ENCODE measurements at regions not wholly inside any gene's neighbourhood (a gene's known extent, or its start where the extent isn't known, plus 50 kb on each side); places are given as distances from the start of the nearest gene placed in this dataset.

- DNase-seq (ENCODE audit: low spot score), result no peak
These were observed 350.9 kb downstream of the LTN1 start for GRCh38 chr21:28641731-28642130.

DNA sequence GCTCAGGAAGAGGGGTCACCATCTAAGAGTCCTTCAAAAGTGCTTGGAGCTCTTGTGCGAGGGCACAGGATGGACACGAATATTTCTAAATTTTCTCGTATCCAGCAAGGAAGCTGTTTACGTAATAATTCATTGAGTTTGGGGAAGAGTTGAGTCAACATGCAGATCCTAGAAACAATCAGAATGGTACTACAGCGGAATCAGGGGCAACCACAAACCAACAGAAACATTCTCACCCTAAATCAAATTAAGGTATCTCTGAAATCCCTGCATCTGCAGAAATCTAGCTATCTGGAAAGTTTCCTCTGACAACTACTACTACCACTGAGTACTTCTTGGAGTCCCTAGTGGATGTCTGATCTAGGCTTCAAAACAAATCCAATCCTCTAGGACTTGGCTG is 352.4 kb downstream of the LTN1 start:
- DNase-seq (ENCODE audit: low spot score), result no peak

GRCh38 chr21:28639737-28640136 is 352.9 kb downstream of the LTN1 start:
- DNase-seq (ENCODE audit: low spot score), result no peak

- peak; percentile 92 for DNase-seq (ENCODE audit: low spot score)
These were observed 355.7 kb downstream of the LTN1 start for GRCh38 chr21:28636752-28637691.

- no peak for DNase-seq (ENCODE audit: low spot score)
These were observed 357.1 kb downstream of the LTN1 start for GRCh38 chr21:28635541-28635940.

DNA sequence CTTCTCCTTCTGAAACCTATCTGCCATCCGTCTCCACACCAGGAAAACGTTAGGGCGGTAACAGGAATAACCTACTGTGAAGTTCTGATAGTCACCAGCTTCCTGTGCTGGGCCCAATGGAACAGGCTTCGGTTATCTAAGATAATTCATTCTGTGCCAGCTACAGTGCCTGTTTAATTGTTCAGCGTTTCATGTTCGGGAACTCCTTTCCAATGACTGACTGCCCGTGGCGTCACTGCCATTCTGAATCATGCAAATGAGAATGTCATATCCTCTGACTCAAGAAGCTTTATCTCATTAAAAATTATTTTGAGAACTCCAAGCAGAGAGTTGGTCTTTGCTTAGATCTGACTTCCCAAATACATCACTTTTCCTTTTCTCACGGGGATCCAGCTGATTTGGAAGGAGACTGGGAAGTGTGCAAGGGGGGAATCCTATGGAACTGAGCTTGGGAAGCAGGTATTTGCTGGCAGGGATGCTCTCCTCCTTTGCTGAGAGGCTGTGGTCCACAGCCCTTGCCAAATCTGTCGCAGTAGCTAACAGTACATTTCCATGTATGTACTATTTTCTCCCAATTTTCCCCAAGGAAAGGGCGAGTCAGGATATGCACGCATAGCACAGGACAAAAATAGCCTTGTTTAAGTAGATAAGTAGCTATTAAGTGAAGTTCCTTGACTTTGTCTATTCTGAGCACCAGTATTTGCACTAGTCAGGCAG is 358.7 kb downstream of the LTN1 start:
- DNase-seq (ENCODE audit: low spot score), result peak; percentile 78

DNA sequence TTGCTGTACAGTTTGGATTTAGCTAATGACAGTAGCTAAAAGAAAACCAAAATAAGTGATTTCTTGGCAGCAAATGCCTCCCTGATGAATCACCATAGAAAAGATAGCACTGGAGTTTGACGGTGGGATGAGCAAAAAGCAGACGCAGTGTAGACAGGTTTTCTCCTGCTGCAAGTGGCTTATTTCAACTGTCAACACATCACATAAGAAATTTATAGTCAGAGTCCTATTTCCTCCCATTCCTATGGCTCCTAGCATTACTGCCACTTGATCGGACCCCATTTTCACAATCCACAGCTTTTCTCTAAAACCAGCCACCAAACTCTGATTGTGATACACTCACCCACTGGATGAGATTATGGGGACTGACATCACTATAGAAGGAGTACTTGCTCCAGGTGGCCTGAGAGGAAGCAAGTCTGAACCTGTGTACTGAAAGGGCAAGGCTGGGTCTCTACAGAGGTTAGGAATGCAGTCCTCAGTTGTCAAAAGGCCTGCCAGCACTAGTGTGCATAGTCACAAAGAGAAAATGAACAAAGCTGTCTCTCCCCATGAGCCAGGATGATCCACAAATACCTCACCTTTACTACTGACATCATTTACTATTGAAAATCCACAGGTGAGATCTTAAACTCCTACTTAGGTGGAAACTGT is 359.8 kb downstream of the LTN1 start:
- no peak for DNase-seq (ENCODE audit: low spot score)

DNA sequence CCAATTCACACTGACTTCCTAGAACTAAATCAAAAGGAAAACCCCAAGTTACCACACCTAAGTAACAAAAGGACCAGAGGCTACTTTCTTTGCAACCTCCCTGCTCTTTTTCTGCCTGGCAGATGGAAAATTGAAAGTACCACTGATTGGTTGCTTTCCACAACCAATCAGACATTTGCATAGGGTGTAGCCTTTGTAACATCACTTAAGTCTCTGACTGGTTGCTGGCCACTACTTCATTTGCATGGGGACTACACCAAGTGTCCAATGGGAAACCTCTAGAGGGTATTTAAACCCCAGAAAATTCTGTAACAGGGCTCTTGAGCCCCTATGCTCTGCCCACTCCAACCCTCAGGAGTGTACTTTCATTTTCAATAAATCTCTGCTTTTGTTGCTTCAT is 365.0 kb downstream of the LTN1 start:
- no peak for DNase-seq (ENCODE audit: low spot score)

GRCh38 chr21:28627261-28627660 is 365.4 kb downstream of the LTN1 start:
- no peak for DNase-seq (ENCODE audit: low spot score)

GRCh38 chr21:28624626-28625025 is 368.1 kb downstream of the LTN1 start:
- DNase-seq (ENCODE audit: low spot score), result no peak

- DNase-seq (ENCODE audit: low spot score), result no peak
These were observed 375.4 kb downstream of the LTN1 start for GRCh38 chr21:28617300-28617699.

DNA sequence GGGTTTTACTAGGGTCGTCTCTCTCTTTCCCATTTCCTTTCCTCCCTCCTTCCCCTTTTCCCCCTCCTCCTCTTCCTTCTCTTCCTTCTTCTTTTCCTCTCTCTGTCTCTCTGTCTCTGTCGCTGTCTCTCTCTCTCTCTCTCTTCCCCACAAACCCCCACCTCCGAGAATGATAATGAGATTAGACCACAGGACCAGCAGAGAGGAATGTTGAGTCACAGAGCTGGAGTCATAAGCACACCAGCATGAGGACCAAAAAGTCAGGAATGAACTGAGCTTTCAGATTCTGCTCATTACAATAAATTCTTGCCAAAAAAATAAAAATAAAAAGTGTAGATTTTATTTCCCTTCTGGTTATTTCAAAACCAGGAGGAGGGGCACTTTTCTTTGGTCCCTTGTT is 377.4 kb downstream of the LTN1 start:
- DNase-seq (ENCODE audit: low spot score), result no peak

- DNase-seq (ENCODE audit: low spot score), result no peak
These were observed 377.9 kb downstream of the LTN1 start for GRCh38 chr21:28614791-28615190.

- no peak for DNase-seq (ENCODE audit: low spot score)
These were observed 384.0 kb downstream of the LTN1 start for GRCh38 chr21:28608646-28609045.

GRCh38 chr21:28607545-28607944 is 385.1 kb downstream of the LTN1 start:
- no peak for DNase-seq (ENCODE audit: low spot score)

DNA sequence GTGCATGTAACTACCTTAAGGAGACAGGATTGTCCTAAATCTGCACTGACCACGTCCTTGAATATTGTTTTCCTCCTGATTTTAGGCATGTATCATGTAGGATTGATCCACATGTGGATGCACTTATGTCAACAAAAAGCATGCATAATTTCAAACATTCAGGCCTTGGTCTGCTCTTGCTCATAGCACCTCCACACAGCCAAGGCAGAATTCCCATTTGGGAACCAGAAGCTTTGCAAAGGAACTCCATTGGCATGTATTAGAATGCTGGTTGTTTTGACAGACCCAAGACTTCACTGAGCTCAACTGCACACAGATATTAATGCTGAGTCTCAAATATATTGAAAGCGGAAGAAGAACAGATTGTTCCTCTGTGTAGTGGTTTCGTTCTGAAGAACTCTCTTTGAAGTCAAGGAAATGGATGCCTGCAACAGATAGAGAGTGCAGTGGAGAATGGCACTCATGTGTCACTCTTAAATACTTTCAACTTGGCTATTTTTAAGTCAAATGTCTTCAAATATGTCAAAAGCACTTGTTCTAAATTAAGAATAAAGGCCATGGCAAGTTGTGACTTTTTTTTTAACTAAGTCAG is 387.6 kb downstream of the LTN1 start:
- DNase-seq (ENCODE audit: low spot score), result no peak

- no peak for DNase-seq (ENCODE audit: low spot score)
These were observed 390.1 kb downstream of the LTN1 start for GRCh38 chr21:28602546-28602945.

DNA sequence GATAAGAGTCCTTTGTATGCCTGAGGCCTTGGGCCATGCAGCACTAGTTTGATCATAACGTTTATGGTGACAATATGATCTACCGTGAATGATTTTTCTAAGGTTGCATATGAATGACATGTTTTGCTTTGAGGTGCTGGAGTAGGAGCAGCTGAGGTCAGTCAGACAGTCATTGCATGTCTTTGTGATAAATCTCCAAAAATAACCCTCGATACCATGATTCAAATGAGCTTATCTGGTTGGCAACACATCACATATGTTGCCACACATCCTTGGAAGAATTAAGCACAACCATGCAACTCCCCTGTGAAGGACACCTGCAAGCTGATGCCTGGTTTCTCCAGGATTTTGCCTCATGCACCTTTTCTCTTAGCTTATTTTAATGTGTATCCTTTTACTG is 394.5 kb downstream of the LTN1 start:
- no peak for DNase-seq (ENCODE audit: low spot score)

GRCh38 chr21:28592205-28592865 is 400.3 kb downstream of the LTN1 start:
- DNase-seq (ENCODE audit: low spot score), result no peak

DNA sequence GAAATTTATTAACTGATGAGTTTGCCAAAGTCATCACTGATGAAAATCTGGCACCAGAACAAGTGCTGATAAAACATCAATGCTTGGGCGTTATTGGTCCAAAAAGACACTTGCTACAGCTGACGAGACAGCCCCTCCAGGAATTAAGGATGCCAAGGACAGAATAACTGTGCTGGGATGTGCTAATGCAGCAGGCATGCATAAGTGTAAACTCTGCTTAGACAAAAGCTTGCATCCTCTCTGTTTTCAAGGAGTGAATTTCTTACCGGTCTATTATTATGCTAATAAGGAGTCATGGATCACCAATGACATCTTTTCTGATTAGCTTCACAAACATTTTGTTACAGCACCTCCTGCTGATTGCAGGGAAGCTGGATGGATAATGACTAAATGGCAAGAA is 402.0 kb downstream of the LTN1 start:
- DNase-seq (ENCODE audit: low spot score), result no peak

GRCh38 chr21:28590026-28590425 is 402.7 kb downstream of the LTN1 start:
- DNase-seq (ENCODE audit: low spot score), result no peak

DNA sequence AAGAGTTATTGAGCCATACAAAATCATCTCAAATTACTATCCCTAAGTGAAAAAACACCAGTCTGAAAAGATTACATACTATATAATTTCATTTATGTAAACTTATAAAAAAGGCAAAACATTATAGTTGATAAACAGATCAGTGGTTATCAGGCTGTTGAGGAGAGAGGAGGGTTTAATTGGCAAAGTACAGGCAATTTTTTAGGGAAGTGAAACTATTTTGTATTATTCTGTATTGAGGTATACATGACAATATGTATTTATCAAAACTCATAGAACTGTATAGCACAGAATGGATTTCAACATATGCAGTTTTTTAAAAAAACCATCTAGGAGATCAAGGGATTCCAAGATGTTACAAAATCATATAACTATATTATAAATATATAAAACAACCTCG is 403.7 kb downstream of the LTN1 start:
- DNase-seq (ENCODE audit: low spot score), result no peak
